ENCODE measurements at regions not wholly inside any gene's neighbourhood (a gene's known extent, or its start where the extent isn't known, plus 50 kb on each side); places are given as distances from the start of the nearest gene placed in this dataset.

GRCh38 chr16:29317269-29317668 lies 89.2 kb downstream of the NPIPB11 start:
- Histone ChIP-seq H3K27me3 (ENCODE audit: insufficient read depth, low read depth, low read length) (no peaks in the 10 kb centered on the region), H3K9ac (ENCODE audit: low read length) (no peak overlapping the region), H4K20me1 (ENCODE audit: insufficient read depth) (no peaks in the 10 kb centered on the region), H3K9me2 (ENCODE audit: insufficient read depth, low read length) (no peaks in the 10 kb centered on the region), H3K27ac (ENCODE audit: low read length) (no peak overlapping the region), H3K4me3 (ENCODE audit: low read length) (no peak overlapping the region), H3K4me2 (ENCODE audit: low read length) (no peak overlapping the region), H3K36me3 (ENCODE audit: insufficient read depth, low read length) (no peaks in the 10 kb centered on the region), H3K79me2 (replicated peaks; ENCODE audit: insufficient read depth, low read length) (no peaks in the 10 kb centered on the region), H3F3A (ENCODE audit: insufficient read depth, low read length, poor library complexity, severe bottlenecking) (no peaks in the 10 kb centered on the region), H2AFZ (ENCODE audit: low read depth, low read length) (no peak overlapping the region), H3K9me3 (ENCODE audit: low read length) (no peaks in the 10 kb centered on the region)
- TF ChIP-seq TAF1 (IDR thresholded peaks at IDR 0.05; ENCODE audit: low read depth) (no peak), SMC3 (conservative IDR thresholded peaks at IDR 0.05; ENCODE audit: poor library complexity) (no peak), EZH2 (IDR thresholded peaks at IDR 0.05; ENCODE audit: borderline replicate concordance, insufficient read depth, low read length, poor library complexity, severe bottlenecking) (no peak), EP300 (conservative IDR thresholded peaks at IDR 0.05; ENCODE audit: poor library complexity, severe bottlenecking) (no peak), RAD21 (conservative IDR thresholded peaks at IDR 0.05) (no peak), POLR2AphosphoS5 (IDR thresholded peaks at IDR 0.05) (no peak)
- TF ChIP-seq, protein P1, sequence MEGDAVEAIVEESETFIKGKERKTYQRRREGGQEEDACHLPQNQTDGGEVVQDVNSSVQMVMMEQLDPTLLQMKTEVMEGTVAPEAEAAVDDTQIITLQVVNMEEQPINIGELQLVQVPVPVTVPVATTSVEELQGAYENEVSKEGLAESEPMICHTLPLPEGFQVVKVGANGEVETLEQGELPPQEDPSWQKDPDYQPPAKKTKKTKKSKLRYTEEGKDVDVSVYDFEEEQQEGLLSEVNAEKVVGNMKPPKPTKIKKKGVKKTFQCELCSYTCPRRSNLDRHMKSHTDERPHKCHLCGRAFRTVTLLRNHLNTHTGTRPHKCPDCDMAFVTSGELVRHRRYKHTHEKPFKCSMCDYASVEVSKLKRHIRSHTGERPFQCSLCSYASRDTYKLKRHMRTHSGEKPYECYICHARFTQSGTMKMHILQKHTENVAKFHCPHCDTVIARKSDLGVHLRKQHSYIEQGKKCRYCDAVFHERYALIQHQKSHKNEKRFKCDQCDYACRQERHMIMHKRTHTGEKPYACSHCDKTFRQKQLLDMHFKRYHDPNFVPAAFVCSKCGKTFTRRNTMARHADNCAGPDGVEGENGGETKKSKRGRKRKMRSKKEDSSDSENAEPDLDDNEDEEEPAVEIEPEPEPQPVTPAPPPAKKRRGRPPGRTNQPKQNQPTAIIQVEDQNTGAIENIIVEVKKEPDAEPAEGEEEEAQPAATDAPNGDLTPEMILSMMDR (IDR thresholded peaks at IDR 0.05; ENCODE audit: poor library complexity, severe bottlenecking): no peak
- TF ChIP-seq, protein P2, sequence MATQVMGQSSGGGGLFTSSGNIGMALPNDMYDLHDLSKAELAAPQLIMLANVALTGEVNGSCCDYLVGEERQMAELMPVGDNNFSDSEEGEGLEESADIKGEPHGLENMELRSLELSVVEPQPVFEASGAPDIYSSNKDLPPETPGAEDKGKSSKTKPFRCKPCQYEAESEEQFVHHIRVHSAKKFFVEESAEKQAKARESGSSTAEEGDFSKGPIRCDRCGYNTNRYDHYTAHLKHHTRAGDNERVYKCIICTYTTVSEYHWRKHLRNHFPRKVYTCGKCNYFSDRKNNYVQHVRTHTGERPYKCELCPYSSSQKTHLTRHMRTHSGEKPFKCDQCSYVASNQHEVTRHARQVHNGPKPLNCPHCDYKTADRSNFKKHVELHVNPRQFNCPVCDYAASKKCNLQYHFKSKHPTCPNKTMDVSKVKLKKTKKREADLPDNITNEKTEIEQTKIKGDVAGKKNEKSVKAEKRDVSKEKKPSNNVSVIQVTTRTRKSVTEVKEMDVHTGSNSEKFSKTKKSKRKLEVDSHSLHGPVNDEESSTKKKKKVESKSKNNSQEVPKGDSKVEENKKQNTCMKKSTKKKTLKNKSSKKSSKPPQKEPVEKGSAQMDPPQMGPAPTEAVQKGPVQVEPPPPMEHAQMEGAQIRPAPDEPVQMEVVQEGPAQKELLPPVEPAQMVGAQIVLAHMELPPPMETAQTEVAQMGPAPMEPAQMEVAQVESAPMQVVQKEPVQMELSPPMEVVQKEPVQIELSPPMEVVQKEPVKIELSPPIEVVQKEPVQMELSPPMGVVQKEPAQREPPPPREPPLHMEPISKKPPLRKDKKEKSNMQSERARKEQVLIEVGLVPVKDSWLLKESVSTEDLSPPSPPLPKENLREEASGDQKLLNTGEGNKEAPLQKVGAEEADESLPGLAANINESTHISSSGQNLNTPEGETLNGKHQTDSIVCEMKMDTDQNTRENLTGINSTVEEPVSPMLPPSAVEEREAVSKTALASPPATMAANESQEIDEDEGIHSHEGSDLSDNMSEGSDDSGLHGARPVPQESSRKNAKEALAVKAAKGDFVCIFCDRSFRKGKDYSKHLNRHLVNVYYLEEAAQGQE (IDR thresholded peaks at IDR 0.05; ENCODE audit: borderline replicate concordance): no peak

DNA sequence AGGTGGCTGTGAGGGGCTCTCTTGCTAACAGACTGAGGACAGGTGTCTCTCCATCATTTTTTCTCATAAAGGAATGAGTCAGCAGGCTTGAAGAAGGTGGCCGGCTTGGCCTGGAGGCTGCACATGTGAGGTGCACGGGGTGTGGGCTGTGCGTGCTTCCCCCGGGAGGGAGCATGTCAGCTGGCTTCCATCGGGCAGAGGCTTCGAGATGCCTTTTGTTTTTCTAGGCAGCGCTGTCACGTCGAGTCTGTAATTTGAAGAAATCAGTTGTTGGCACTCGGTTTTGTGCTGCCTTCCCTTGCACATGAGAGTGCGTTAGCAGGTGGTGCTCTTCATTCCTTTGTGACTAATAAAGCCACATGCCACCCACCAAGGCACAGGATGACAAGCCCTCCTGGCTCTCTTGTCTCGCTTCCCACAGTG lies 89.7 kb downstream of the NPIPB11 start:
- no peak overlapping the region for H3K4me3 ChIP-seq (ENCODE audit: low read length)
- no peaks in the 10 kb centered on the region for H4K20me1 ChIP-seq (ENCODE audit: insufficient read depth)
- no peaks in the 10 kb centered on the region for H3K9me3 ChIP-seq (ENCODE audit: low read length)
- TF ChIP-seq EP300 (conservative IDR thresholded peaks at IDR 0.05; ENCODE audit: poor library complexity, severe bottlenecking) (no peak), POLR2AphosphoS5 (IDR thresholded peaks at IDR 0.05) (no peak), EZH2 (IDR thresholded peaks at IDR 0.05; ENCODE audit: borderline replicate concordance, insufficient read depth, low read length, poor library complexity, severe bottlenecking) (no peak), MXI1 (conservative IDR thresholded peaks at IDR 0.05; ENCODE audit: poor library complexity, severe bottlenecking) (no peak), RAD21 (conservative IDR thresholded peaks at IDR 0.05) (no peak), SMC3 (conservative IDR thresholded peaks at IDR 0.05; ENCODE audit: poor library complexity) (no peak), TAF1 (IDR thresholded peaks at IDR 0.05; ENCODE audit: low read depth) (no peak)
- TF ChIP-seq, protein P2 (IDR thresholded peaks at IDR 0.05; ENCODE audit: borderline replicate concordance): no peak
- TF ChIP-seq, protein P1 (IDR thresholded peaks at IDR 0.05; ENCODE audit: poor library complexity, severe bottlenecking): no peak
- H3F3A ChIP-seq (ENCODE audit: insufficient read depth, low read length, poor library complexity, severe bottlenecking): no peaks in the 10 kb centered on the region
- H3K79me2 ChIP-seq (replicated peaks; ENCODE audit: insufficient read depth, low read length): no peaks in the 10 kb centered on the region
- no peak overlapping the region for H3K9ac ChIP-seq (ENCODE audit: low read length)
- H3K4me2 ChIP-seq (ENCODE audit: low read length): no peak overlapping the region
- no peaks in the 10 kb centered on the region for H3K36me3 ChIP-seq (ENCODE audit: insufficient read depth, low read length)
- no peaks in the 10 kb centered on the region for H3K9me2 ChIP-seq (ENCODE audit: insufficient read depth, low read length)
- no peak overlapping the region for H2AFZ ChIP-seq (ENCODE audit: low read depth, low read length)
- no peaks in the 10 kb centered on the region for H3K27me3 ChIP-seq (ENCODE audit: insufficient read depth, low read depth, low read length)
- no peak overlapping the region for H3K27ac ChIP-seq (ENCODE audit: low read length)
